Loucy (cell line): ENCODE measurements at regions not wholly inside any gene's neighbourhood (a gene's known extent, or its start where the extent isn't known, plus 50 kb on each side); places are given as distances from the start of the nearest gene placed in this dataset.

Source experiments
- H2AFZ ChIP-seq: fragments of 200-600 bp; sonication (generic); 2 replicates; pipeline ENCODE4 v1.6.0; 2016; ENCODE audit warnings: antibody characterized with exemption, mild to moderate bottlenecking, low read length, moderate library complexity
- H3F3A ChIP-seq: fragments of 200-600 bp; 2 replicates; pipeline ENCODE4 v1.6.0; 2016; ENCODE audit warnings: antibody characterized with exemption, low read depth, mild to moderate bottlenecking
- H3K27me3 ChIP-seq: fragments of 200-600 bp; sonication (generic); 2 replicates; pipeline ENCODE4 v1.6.1; 2014; ENCODE audit warnings: low read length, mild to moderate bottlenecking; ENCODE audit not compliant: insufficient read depth, poor library complexity, severe bottlenecking
- H3K36me3 ChIP-seq: fragments of 200-600 bp; sonication (generic); 2 replicates; pipeline ENCODE4 v1.6.1; 2016; ENCODE audit warnings: low read length; ENCODE audit not compliant: insufficient read depth
- H3K4me1 ChIP-seq: fragments of 200-600 bp; sonication (generic); 2 replicates; pipeline ENCODE4 v1.5.1; 2014; ENCODE audit warnings: low read length, mild to moderate bottlenecking; ENCODE audit not compliant: insufficient read depth, poor library complexity, severe bottlenecking
- H3K4me2 ChIP-seq: fragments of 200-600 bp; sonication (generic); 2 replicates; pipeline ENCODE4 v1.6.0; 2014; ENCODE audit warnings: antibody characterized with exemption, low read length, low read depth, mild to moderate bottlenecking; ENCODE audit not compliant: poor library complexity, severe bottlenecking
- H3K4me3 ChIP-seq: fragments of 200-600 bp; sonication (generic); 2 replicates; pipeline ENCODE4 v1.5.1; 2014; ENCODE audit warnings: low read length, mild to moderate bottlenecking, mixed read lengths; ENCODE audit not compliant: poor library complexity, severe bottlenecking
- H3K79me2 ChIP-seq: fragments of 200-600 bp; sonication (generic); 2 replicates; pipeline ENCODE4 v1.6.1; 2014; ENCODE audit warnings: low read length; ENCODE audit not compliant: insufficient read depth
- H3K9ac ChIP-seq: fragments of 200-600 bp; sonication (generic); 2 replicates; pipeline ENCODE4 v1.6.0; 2014; ENCODE audit warnings: mild to moderate bottlenecking, low read depth, low read length, moderate library complexity; ENCODE audit not compliant: poor library complexity, severe bottlenecking
- H3K9me2 ChIP-seq: fragments of 200-600 bp; sonication (generic); replicated peaks from 2 replicates; pipeline ENCODE4 v1.6.1; 2016; ENCODE audit warnings: low read depth, low read length, mixed read lengths
- H3K9me3 ChIP-seq: fragments of 200-600 bp; sonication (generic); 2 replicates; pipeline ENCODE4 v1.6.1; 2014; ENCODE audit warnings: mild to moderate bottlenecking, antibody characterized with exemption, low read length, low read depth; ENCODE audit not compliant: insufficient read depth
- H4K20me1 ChIP-seq: fragments of 200-600 bp; sonication (generic); 2 replicates; pipeline ENCODE4 v1.6.0; 2014; ENCODE audit warnings: antibody characterized with exemption, low read length, mild to moderate bottlenecking; ENCODE audit not compliant: insufficient read depth, poor library complexity, severe bottlenecking
- CTCF ChIP-seq: fragments of 200-600 bp; sonication (generic); conservative IDR thresholded peaks from 2 replicates; pipeline ENCODE4 v1.5.1; 2014; ENCODE audit warnings: mild to moderate bottlenecking, antibody characterized with exemption, low read length
- EZH2phosphoT487 ChIP-seq: fragments of 200-600 bp; IDR thresholded peaks from 2 replicates; pipeline ENCODE4 v1.6.1; 2018; ENCODE audit warnings: antibody characterized with exemption, mild to moderate bottlenecking, moderate library complexity, borderline replicate concordance

GRCh38 chr7:145293228-145293701 is 457.4 kb upstream of the TPK1 start:
- Histone ChIP-seq H3K9me2 (no peaks in the 10 kb centered on the region), H3K9ac (no peak overlapping the region), H3K79me2 (no peaks in the 10 kb centered on the region), H3K4me1 (no peaks in the 10 kb centered on the region), H4K20me1 (no peaks in the 10 kb centered on the region), H3K27me3 (no peaks in the 10 kb centered on the region), H3F3A (no peaks in the 10 kb centered on the region), H3K9me3 (no peaks in the 10 kb centered on the region), H3K36me3 (no peaks in the 10 kb centered on the region), H2AFZ (no peak overlapping the region), H3K4me2 (no peak overlapping the region), H3K4me3 (no peak overlapping the region)
- TF ChIP-seq CTCF (no peak), EZH2phosphoT487 (no peak)

- no peaks in the 10 kb centered on the region for H3K79me2 ChIP-seq
- H3K4me2 ChIP-seq: no peak overlapping the region
- no peaks in the 10 kb centered on the region for H3K36me3 ChIP-seq
- no peak overlapping the region for H2AFZ ChIP-seq
- no peaks in the 10 kb centered on the region for H3K27me3 ChIP-seq
- no peaks in the 10 kb centered on the region for H4K20me1 ChIP-seq
- no peak overlapping the region for H3K9ac ChIP-seq
- no peaks in the 10 kb centered on the region for H3K9me3 ChIP-seq
- no peaks in the 10 kb centered on the region for H3K4me1 ChIP-seq
- H3K4me3 ChIP-seq: no peak overlapping the region
- H3K9me2 ChIP-seq: no peaks in the 10 kb centered on the region
- TF ChIP-seq EZH2phosphoT487: no peak
- TF ChIP-seq CTCF: no peak
- no peaks in the 10 kb centered on the region for H3F3A ChIP-seq
Observed at GRCh38 chr7:145289384-145289783, 453.5 kb upstream of the TPK1 start.

DNA sequence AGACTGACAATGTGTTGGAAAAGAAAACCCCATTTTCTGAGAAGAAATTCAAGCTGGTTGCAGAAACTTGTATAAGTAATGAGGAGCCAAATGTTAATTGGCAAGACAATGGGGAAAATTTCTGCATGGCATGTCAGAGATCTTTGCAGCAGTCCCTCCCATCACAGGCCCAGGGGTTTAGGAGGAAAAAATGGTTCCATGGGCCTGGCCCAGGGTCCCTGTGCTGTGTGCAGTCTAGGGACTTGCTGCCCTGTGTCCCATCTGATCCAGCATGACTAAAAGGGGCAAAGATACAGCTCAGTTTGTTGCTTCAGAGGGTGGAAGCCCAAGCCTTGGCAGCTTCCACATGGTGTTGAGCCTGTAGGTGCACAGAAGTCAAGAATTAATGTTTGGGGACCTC is 440.3 kb upstream of the TPK1 start:
- TF ChIP-seq CTCF (no peak), EZH2phosphoT487 (no peak)
- Histone ChIP-seq H3K4me1 (no peaks in the 10 kb centered on the region), H3K4me2 (no peak overlapping the region), H3K9me3 (no peaks in the 10 kb centered on the region), H4K20me1 (no peaks in the 10 kb centered on the region), H3K4me3 (no peak overlapping the region), H3K36me3 (no peaks in the 10 kb centered on the region), H3K9me2 (no peaks in the 10 kb centered on the region), H3F3A (no peaks in the 10 kb centered on the region), H3K27me3 (no peaks in the 10 kb centered on the region), H3K9ac (no peak overlapping the region), H3K79me2 (no peaks in the 10 kb centered on the region), H2AFZ (no peak overlapping the region)
